ENCODE measurements at regions not wholly inside any gene's neighbourhood (a gene's known extent, or its start where the extent isn't known, plus 50 kb on each side); places are given as distances from the start of the nearest gene placed in this dataset.
A peak's percentile ranks its signal among the peaks of the same experiment; 100 is the strongest.

DNA sequence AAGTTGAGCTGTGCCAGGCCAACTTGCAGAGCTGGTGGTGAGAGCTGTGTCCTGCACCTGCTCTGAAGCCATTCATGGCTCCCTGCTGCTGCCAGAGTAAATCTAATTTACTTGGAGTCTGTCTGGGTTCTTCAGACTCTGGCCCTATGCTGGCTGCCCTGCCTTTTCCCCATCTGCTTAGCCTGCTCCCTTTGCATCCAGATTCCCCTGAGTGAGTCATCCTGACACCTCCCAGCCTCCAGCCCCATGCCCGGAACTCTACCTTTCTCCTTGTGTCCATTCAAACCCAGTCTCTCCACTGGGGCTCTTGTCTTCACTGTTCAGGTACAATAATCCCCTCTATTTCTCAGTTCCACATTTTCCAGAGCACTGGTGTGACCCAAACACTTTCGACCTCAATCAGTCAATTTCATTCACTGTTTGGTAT, 434.4 kb upstream of the ZMIZ1 start:
- no CpG with 5 or more reads among the region's 2 CpGs for WGBS (ENCODE audit: extremely low coverage, insufficient coverage, low lambda C conversion rate)

DNA sequence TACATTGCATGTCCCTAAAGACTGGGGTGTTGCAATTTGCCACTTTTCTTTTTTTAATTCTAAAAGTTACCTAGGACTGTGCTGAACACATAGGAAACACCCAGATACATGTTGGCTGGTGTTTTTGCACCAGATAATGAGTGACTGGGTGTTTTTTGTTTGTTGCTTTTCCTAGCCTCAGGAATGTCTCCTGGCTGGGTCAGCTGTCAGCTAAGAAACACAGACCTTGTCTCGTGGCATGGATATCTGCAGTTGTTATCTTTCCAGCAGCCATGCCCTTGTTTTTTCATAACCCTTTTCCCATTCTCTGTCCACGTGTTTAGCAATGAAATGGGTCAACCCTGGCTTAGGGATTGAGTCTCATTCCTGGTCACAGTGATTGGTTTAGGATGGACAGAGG, 433.9 kb upstream of the ZMIZ1 start:
- H4K5ac ChIP-seq (ENCODE audit: low read length): no peak overlapping the region
- H3K27me3 ChIP-seq (ENCODE audit: insufficient read depth, low read length, poor library complexity): no peaks in the 10 kb centered on the region
- no peak overlapping the region for H3K56ac ChIP-seq (ENCODE audit: low read length)
- no peak overlapping the region for H3K9ac ChIP-seq (ENCODE audit: low read length)
- no peak overlapping the region for H2BK15ac ChIP-seq (replicated peaks; ENCODE audit: low read depth)
- H3K4me3 ChIP-seq (ENCODE audit: low read length): no peak overlapping the region
- no peak overlapping the region for H3K4me2 ChIP-seq (ENCODE audit: low read length)
- no peaks in the 10 kb centered on the region for H3K36me3 ChIP-seq (ENCODE audit: control insufficient read depth, insufficient read depth, low read length)
- no peak overlapping the region for H3K27ac ChIP-seq (ENCODE audit: low read depth, low read length)
- H3K4me1 ChIP-seq (ENCODE audit: control insufficient read depth, low read depth, low read length): no peaks in the 10 kb centered on the region
- no peak overlapping the region for H3K18ac ChIP-seq (ENCODE audit: low read length)
- no peak overlapping the region for H3K4ac ChIP-seq (ENCODE audit: low read depth, low read length)
- H2BK120ac ChIP-seq (ENCODE audit: low read depth, low read length): no peak overlapping the region
- WGBS (ENCODE audit: extremely low coverage, insufficient coverage, low lambda C conversion rate): no CpG with 5 or more reads among the region's 2 CpGs
- H3K79me1 ChIP-seq (ENCODE audit: low read length): no peaks in the 10 kb centered on the region
- no peak overlapping the region for H4K8ac ChIP-seq (ENCODE audit: low read depth, low read length)
- no peaks in the 10 kb centered on the region for H3K79me2 ChIP-seq (ENCODE audit: control insufficient read depth, insufficient read depth, low read length)
- H2BK5ac ChIP-seq (ENCODE audit: low read length): no peak overlapping the region
- H2AK5ac ChIP-seq (ENCODE audit: low read length): no peak overlapping the region
- no peak overlapping the region for H3K23ac ChIP-seq (ENCODE audit: low read length)
- DNase-seq: peak; percentile 20

More for the DNA sequence above, 434.4 kb upstream of the ZMIZ1 start:
- no peak overlapping the region for H3K27ac ChIP-seq (ENCODE audit: low read depth, low read length)
- H2BK5ac ChIP-seq (ENCODE audit: low read length): no peak overlapping the region
- H3K27me3 ChIP-seq (ENCODE audit: insufficient read depth, low read length, poor library complexity): no peaks in the 10 kb centered on the region
- no peaks in the 10 kb centered on the region for H3K79me2 ChIP-seq (ENCODE audit: control insufficient read depth, insufficient read depth, low read length)
- H4K5ac ChIP-seq (ENCODE audit: low read length): no peak overlapping the region
- H3K18ac ChIP-seq (ENCODE audit: low read length): no peak overlapping the region
- no peak overlapping the region for H3K4me3 ChIP-seq (ENCODE audit: low read length)
- H3K23ac ChIP-seq (ENCODE audit: low read length): no peak overlapping the region
- no peak overlapping the region for H4K8ac ChIP-seq (ENCODE audit: low read depth, low read length)
- H3K79me1 ChIP-seq (ENCODE audit: low read length): no peaks in the 10 kb centered on the region
- H3K36me3 ChIP-seq (ENCODE audit: control insufficient read depth, insufficient read depth, low read length): no peaks in the 10 kb centered on the region
- no peak overlapping the region for H3K4me2 ChIP-seq (ENCODE audit: low read length)
- no peak overlapping the region for H2BK15ac ChIP-seq (replicated peaks; ENCODE audit: low read depth)
- H2BK120ac ChIP-seq (ENCODE audit: low read depth, low read length): no peak overlapping the region
- H3K56ac ChIP-seq (ENCODE audit: low read length): no peak overlapping the region
- H3K4ac ChIP-seq (ENCODE audit: low read depth, low read length): no peak overlapping the region
- H2AK5ac ChIP-seq (ENCODE audit: low read length): no peak overlapping the region
- peak; percentile 83 for DNase-seq
- H3K9ac ChIP-seq (ENCODE audit: low read length): no peak overlapping the region
- H3K4me1 ChIP-seq (ENCODE audit: control insufficient read depth, low read depth, low read length): no peaks in the 10 kb centered on the region

DNA sequence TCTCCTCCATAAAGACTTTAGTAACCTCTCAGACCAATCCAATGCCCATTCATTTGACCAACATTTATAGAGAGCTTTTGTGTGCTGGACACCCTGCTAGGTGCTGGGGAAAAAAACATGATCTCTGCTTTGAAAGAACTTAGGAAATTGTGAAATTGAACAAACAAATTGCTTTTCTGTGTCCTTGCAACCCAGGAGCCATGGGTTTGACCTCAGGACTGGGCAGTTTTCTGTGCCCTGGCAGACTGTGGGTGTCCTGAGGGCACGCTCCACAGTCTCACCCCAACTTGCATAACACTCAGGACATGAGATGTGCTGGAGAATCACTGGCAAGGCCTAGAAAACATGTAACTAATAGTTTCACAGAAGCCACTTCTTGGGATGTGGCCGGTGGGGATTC, 429.1 kb upstream of the ZMIZ1 start:
- Histone ChIP-seq H2AK5ac (ENCODE audit: low read length) (no peak overlapping the region), H4K8ac (ENCODE audit: low read depth, low read length) (no peak overlapping the region), H3K18ac (ENCODE audit: low read length) (no peak overlapping the region), H4K5ac (ENCODE audit: low read length) (no peak overlapping the region), H2BK120ac (ENCODE audit: low read depth, low read length) (no peak overlapping the region), H3K23ac (ENCODE audit: low read length) (no peak overlapping the region), H3K56ac (ENCODE audit: low read length) (no peak overlapping the region), H3K4ac (ENCODE audit: low read depth, low read length) (no peak overlapping the region), H3K4me1 (ENCODE audit: control insufficient read depth, low read depth, low read length) (no peaks in the 10 kb centered on the region), H2BK5ac (ENCODE audit: low read length) (no peak overlapping the region), H3K79me2 (ENCODE audit: control insufficient read depth, insufficient read depth, low read length) (no peaks in the 10 kb centered on the region), H3K27ac (ENCODE audit: low read depth, low read length) (no peak overlapping the region), H3K4me3 (ENCODE audit: low read length) (no peak overlapping the region), H3K36me3 (ENCODE audit: control insufficient read depth, insufficient read depth, low read length) (no peaks in the 10 kb centered on the region), H3K79me1 (ENCODE audit: low read length) (no peaks in the 10 kb centered on the region), H2BK15ac (replicated peaks; ENCODE audit: low read depth) (no peak overlapping the region), H3K9ac (ENCODE audit: low read length) (no peak overlapping the region), H3K4me2 (ENCODE audit: low read length) (no peak overlapping the region), H3K27me3 (ENCODE audit: insufficient read depth, low read length, poor library complexity) (no peaks in the 10 kb centered on the region)
- WGBS (ENCODE audit: extremely low coverage, insufficient coverage, low lambda C conversion rate): no CpG with 5 or more reads among the region's 2 CpGs
- no peak for DNase-seq

DNA sequence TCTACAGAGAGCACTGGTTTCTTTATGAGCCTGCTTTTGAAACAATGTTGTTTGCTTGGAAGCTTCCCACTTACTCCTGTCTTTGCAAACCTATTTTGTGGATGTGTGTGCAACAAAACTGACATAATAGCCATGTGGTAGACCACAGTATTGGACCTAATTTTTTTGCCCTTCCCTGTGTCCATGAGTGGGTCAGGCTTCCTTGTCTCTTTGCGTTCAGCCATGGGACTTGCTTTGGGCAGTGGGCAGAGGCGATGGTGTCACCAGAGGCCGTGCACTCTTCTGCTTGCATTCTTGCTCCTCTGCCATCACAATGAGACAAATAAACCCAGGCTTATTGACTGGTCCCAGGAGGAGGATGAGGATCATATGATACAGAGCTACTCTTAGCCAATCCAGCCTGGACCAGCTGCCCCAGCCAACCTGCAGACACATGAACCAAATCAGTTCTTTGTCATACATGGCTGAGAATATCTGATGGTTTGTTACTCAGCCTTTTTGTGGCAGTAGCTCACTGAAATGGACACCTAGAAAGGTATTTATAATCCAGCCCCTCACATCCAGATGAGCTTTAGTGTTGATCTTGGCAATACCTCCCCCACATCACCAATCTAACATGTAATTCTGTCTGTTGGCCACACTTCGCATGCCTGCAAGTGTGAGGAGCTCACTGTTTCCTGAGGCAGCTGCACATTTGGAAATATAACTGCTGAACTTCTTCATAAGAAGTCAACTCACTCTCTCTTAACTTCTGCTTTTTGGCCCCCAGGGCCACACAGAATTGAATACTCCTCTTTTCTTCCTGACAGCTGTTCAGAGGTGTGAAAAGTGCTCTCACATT, 427.8 kb upstream of the ZMIZ1 start:
- Histone ChIP-seq H3K79me1 (ENCODE audit: low read length) (no peaks in the 10 kb centered on the region), H3K56ac (ENCODE audit: low read length) (no peak overlapping the region), H4K8ac (ENCODE audit: low read depth, low read length) (no peak overlapping the region), H3K23ac (ENCODE audit: low read length) (no peak overlapping the region), H3K9ac (ENCODE audit: low read length) (no peak overlapping the region), H3K27me3 (ENCODE audit: insufficient read depth, low read length, poor library complexity) (no peaks in the 10 kb centered on the region), H2BK120ac (ENCODE audit: low read depth, low read length) (no peak overlapping the region), H4K5ac (ENCODE audit: low read length) (no peak overlapping the region), H2BK15ac (replicated peaks; ENCODE audit: low read depth) (no peak overlapping the region), H3K36me3 (ENCODE audit: control insufficient read depth, insufficient read depth, low read length) (no peaks in the 10 kb centered on the region), H3K18ac (ENCODE audit: low read length) (no peak overlapping the region), H3K27ac (ENCODE audit: low read depth, low read length) (no peak overlapping the region), H3K4ac (ENCODE audit: low read depth, low read length) (no peak overlapping the region), H3K4me1 (ENCODE audit: control insufficient read depth, low read depth, low read length) (no peaks in the 10 kb centered on the region), H2AK5ac (ENCODE audit: low read length) (no peak overlapping the region), H3K4me3 (ENCODE audit: low read length) (no peak overlapping the region), H3K4me2 (ENCODE audit: low read length) (no peak overlapping the region), H3K79me2 (ENCODE audit: control insufficient read depth, insufficient read depth, low read length) (no peaks in the 10 kb centered on the region), H2BK5ac (ENCODE audit: low read length) (no peak overlapping the region)
- no CpG with 5 or more reads among the region's 4 CpGs for WGBS (ENCODE audit: extremely low coverage, insufficient coverage, low lambda C conversion rate)
- no peak for DNase-seq

DNA sequence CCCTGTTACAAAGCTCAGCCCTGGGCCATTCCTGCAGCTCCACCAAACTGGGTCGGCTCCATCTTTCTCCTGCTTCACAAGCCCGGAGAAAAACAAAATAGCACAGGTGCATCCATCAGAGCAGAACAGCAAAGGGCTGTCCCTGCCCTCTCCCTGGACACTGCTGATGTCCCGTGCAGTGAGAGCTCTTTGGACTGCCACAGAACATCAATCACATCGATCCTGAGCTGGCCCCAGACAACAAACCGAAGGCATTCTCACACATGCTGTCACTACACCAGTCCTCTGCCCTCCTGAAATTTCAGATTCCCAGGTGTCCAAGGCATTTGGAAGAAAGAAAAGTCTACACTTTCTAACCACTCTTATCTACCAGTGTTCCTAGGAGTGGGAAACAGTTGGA, 427.1 kb upstream of the ZMIZ1 start:
- Histone ChIP-seq H3K23ac (ENCODE audit: low read length) (no peak overlapping the region), H2BK5ac (ENCODE audit: low read length) (no peak overlapping the region), H2BK15ac (replicated peaks; ENCODE audit: low read depth) (no peak overlapping the region), H3K9ac (ENCODE audit: low read length) (no peak overlapping the region), H3K4me2 (ENCODE audit: low read length) (no peak overlapping the region), H3K79me1 (ENCODE audit: low read length) (no peaks in the 10 kb centered on the region), H3K27ac (ENCODE audit: low read depth, low read length) (no peak overlapping the region), H3K27me3 (ENCODE audit: insufficient read depth, low read length, poor library complexity) (no peaks in the 10 kb centered on the region), H3K4me3 (ENCODE audit: low read length) (no peak overlapping the region), H4K8ac (ENCODE audit: low read depth, low read length) (no peak overlapping the region), H4K5ac (ENCODE audit: low read length) (no peak overlapping the region), H3K18ac (ENCODE audit: low read length) (no peak overlapping the region), H3K79me2 (ENCODE audit: control insufficient read depth, insufficient read depth, low read length) (no peaks in the 10 kb centered on the region), H3K4ac (ENCODE audit: low read depth, low read length) (no peak overlapping the region), H3K4me1 (ENCODE audit: control insufficient read depth, low read depth, low read length) (no peaks in the 10 kb centered on the region), H2AK5ac (ENCODE audit: low read length) (no peak overlapping the region), H2BK120ac (ENCODE audit: low read depth, low read length) (no peak overlapping the region), H3K36me3 (ENCODE audit: control insufficient read depth, insufficient read depth, low read length) (no peaks in the 10 kb centered on the region), H3K56ac (ENCODE audit: low read length) (no peak overlapping the region)
- DNase-seq: no peak
- no CpG with 5 or more reads among the region's 5 CpGs for WGBS (ENCODE audit: extremely low coverage, insufficient coverage, low lambda C conversion rate)

Data from mesendoderm (in vitro differentiated cells).